HFFc6 (cell line): ENCODE measurements at regions not wholly inside any gene's neighbourhood (a gene's known extent, or its start where the extent isn't known, plus 50 kb on each side); places are given as distances from the start of the nearest gene placed in this dataset.

Experiments
- DNase-seq: peaks from one replicate; pipeline ENCODE4 v3.0.0-alpha.2; 2018
- H3K27ac Mint-ChIP-seq: 2 replicates; pipeline ENCODE4 v1.8.0; 2020; ENCODE audit warnings: mild to moderate bottlenecking, mixed read lengths
- H3K27me3 Mint-ChIP-seq: 2 replicates; pipeline ENCODE4 v1.8.0; 2021; ENCODE audit warnings: mild to moderate bottlenecking, moderate library complexity, mixed read lengths; ENCODE audit not compliant: insufficient read depth
- H3K36me3 Mint-ChIP-seq: 2 replicates; pipeline ENCODE4 v1.8.0; 2021; ENCODE audit warnings: low read depth, mixed read lengths
- H3K4me1 Mint-ChIP-seq: 2 replicates; pipeline ENCODE4 v1.8.0; 2020; ENCODE audit warnings: low read depth, mixed read lengths
- H3K4me3 Mint-ChIP-seq: 2 replicates; pipeline ENCODE4 v1.8.0; 2020; ENCODE audit warnings: mild to moderate bottlenecking, moderate library complexity, mixed read lengths
- H3K9me3 Mint-ChIP-seq: 2 replicates; pipeline ENCODE4 v1.8.0; 2020; ENCODE audit warnings: mild to moderate bottlenecking, mixed read lengths
- CTCF ChIP-seq: fragments of 200-600 bp; sonication (generic); IDR thresholded peaks from 2 replicates; pipeline ENCODE4 v1.5.0; 2021; ENCODE audit warnings: antibody characterized with exemption, mild to moderate bottlenecking

- H3K4me1 Mint-ChIP-seq, result peaks cover 19% of the 10 kb centered on the region
- H3K9me3 Mint-ChIP-seq, result no peaks in the 10 kb centered on the region
- TF ChIP-seq CTCF, result no peak
- no peaks in the 10 kb centered on the region for H3K36me3 Mint-ChIP-seq
- H3K27ac Mint-ChIP-seq, result no peak overlapping the region
- H3K27me3 Mint-ChIP-seq, result peaks cover 22% of the 10 kb centered on the region
- no peak for DNase-seq
- H3K4me3 Mint-ChIP-seq, result no peak overlapping the region
Observed at GRCh38 chr2:56082665-56083064, 101.1 kb upstream of the CCDC85A start.

- no peak for TF ChIP-seq CTCF
- no peak overlapping the region for H3K4me3 Mint-ChIP-seq
- peaks cover 25% of the 10 kb centered on the region for H3K4me1 Mint-ChIP-seq
- H3K9me3 Mint-ChIP-seq, result no peaks in the 10 kb centered on the region
- H3K36me3 Mint-ChIP-seq, result no peaks in the 10 kb centered on the region
- peak overlapping the region; percentile 54; the same call in 1 of the 2 replicates for H3K27ac Mint-ChIP-seq
- peak; percentile 16 for DNase-seq
- H3K27me3 Mint-ChIP-seq, result peaks cover 15% of the 10 kb centered on the region
Observed at GRCh38 chr2:56084111-56084901, 99.5 kb upstream of the CCDC85A start.

GRCh38 chr2:56086336-56086735 lies 97.5 kb upstream of the CCDC85A start:
- no peak for DNase-seq
- Mint-ChIP-seq H3K4me3 (no peak overlapping the region; the same call in 1 of the 2 replicates), H3K36me3 (no peaks in the 10 kb centered on the region), H3K4me1 (peaks cover 25% of the 10 kb centered on the region), H3K27ac (no peak overlapping the region), H3K9me3 (no peaks in the 10 kb centered on the region), H3K27me3 (peaks cover 16% of the 10 kb centered on the region)
- TF ChIP-seq CTCF, result no peak

GRCh38 chr2:56088411-56088810 lies 95.4 kb upstream of the CCDC85A start:
- no peak for TF ChIP-seq CTCF
- Mint-ChIP-seq H3K4me1 (peaks cover 25% of the 10 kb centered on the region), H3K9me3 (no peaks in the 10 kb centered on the region), H3K4me3 (no peak overlapping the region), H3K36me3 (no peaks in the 10 kb centered on the region), H3K27me3 (peaks cover 18% of the 10 kb centered on the region), H3K27ac (no peak overlapping the region)
- DNase-seq, result peak; percentile 10

GRCh38 chr2:56089931-56090330 lies 93.9 kb upstream of the CCDC85A start:
- peaks cover 12% of the 10 kb centered on the region for H3K4me1 Mint-ChIP-seq
- no peak overlapping the region for H3K4me3 Mint-ChIP-seq
- H3K27ac Mint-ChIP-seq, result no peak overlapping the region

More at GRCh38 chr2:56089931-56090330, 93.9 kb upstream of the CCDC85A start:
- no peak for DNase-seq
- H3K36me3 Mint-ChIP-seq, result no peaks in the 10 kb centered on the region
- peaks cover 26% of the 10 kb centered on the region for H3K27me3 Mint-ChIP-seq
- no peak for TF ChIP-seq CTCF
- H3K9me3 Mint-ChIP-seq, result no peaks in the 10 kb centered on the region
